WTC11 (cell line): ENCODE measurements at regions not wholly inside any gene's neighbourhood (a gene's known extent, or its start where the extent isn't known, plus 50 kb on each side); places are given as distances from the start of the nearest gene placed in this dataset.

Source experiments
- ATAC-seq: fragments of 200-7000 bp; cut with Tn5 transposase; 2 replicates; pipeline ENCODE4 v1.10.0; 2021; ENCODE audit warnings: mild to moderate bottlenecking, moderate library complexity
- CTCF ChIA-PET: fragments of 300-600 bp; sonication (Branson Sonifier 250); formaldehyde crosslinking; loops from one replicate; lab custom pipeline; 2021; ENCODE audit warnings: antibody characterized with exemption; lab: Charles Lee
- POLR2A ChIA-PET: fragments of 350-600 bp; sonication (Branson Sonifier 250); formaldehyde crosslinking; loops from one replicate; lab custom pipeline; 2021; ENCODE audit warnings: antibody characterized with exemption; lab: Charles Lee
- DNase-seq: peaks from one replicate; pipeline ENCODE4 v3.0.0; 2021; ENCODE audit warnings: low spot score
- H3K27ac Mint-ChIP-seq: 2 replicates; pipeline ENCODE4 v1.8.0; 2021; ENCODE audit warnings: mixed read lengths
- H3K27me3 Mint-ChIP-seq: 2 replicates; pipeline ENCODE4 v1.8.0; 2021; ENCODE audit warnings: low read depth, mild to moderate bottlenecking, moderate library complexity, mixed read lengths
- H3K36me3 Mint-ChIP-seq: 2 replicates; pipeline ENCODE4 v1.8.0; 2021; ENCODE audit warnings: mixed read lengths
- H3K4me1 Mint-ChIP-seq: 2 replicates; pipeline ENCODE4 v1.8.0; 2022; ENCODE audit warnings: mixed read lengths
- H3K4me3 Mint-ChIP-seq: 2 replicates; pipeline ENCODE4 v1.8.0; 2021; ENCODE audit warnings: mild to moderate bottlenecking, moderate library complexity, mixed read lengths
- H3K9me3 Mint-ChIP-seq: 2 replicates; pipeline ENCODE4 v1.8.0; 2021; ENCODE audit warnings: mixed read lengths
- ARID4B ChIP-seq: sonication (generic); formaldehyde crosslinking; IDR thresholded peaks from 2 replicates; pipeline ENCODE4 v1.8.0; 2023; ENCODE audit warnings: missing genetic modification reagents, mild to moderate bottlenecking, borderline replicate concordance
- ATF1 ChIP-seq: sonication (generic); formaldehyde crosslinking; IDR thresholded peaks from 2 replicates; pipeline ENCODE4 v1.8.1; 2023; ENCODE audit warnings: mild to moderate bottlenecking, moderate library complexity, missing genetic modification reagents
- ATF2 ChIP-seq: sonication (generic); formaldehyde crosslinking; IDR thresholded peaks from 2 replicates; pipeline ENCODE4 v1.8.1; 2022; ENCODE audit warnings: low read depth, missing genetic modification reagents, borderline replicate concordance
- CBFB ChIP-seq: sonication (generic); formaldehyde crosslinking; IDR thresholded peaks from 2 replicates; pipeline ENCODE4 v1.8.1; 2022; ENCODE audit warnings: mild to moderate bottlenecking, low read depth, missing genetic modification reagents
- GABPB1 ChIP-seq: sonication (generic); formaldehyde crosslinking; IDR thresholded peaks from 2 replicates; pipeline ENCODE4 v1.8.1; 2023; ENCODE audit warnings: mild to moderate bottlenecking, missing genetic modification reagents
- HMGA2 ChIP-seq: fragments of 250-450 bp; sonication (Bioruptor Pico); IDR thresholded peaks from 2 replicates; pipeline ENCODE4 v1.4.0; 2021; ENCODE audit warnings: mild to moderate bottlenecking, moderate library complexity
- IRF2 ChIP-seq: sonication (generic); formaldehyde crosslinking; IDR thresholded peaks from 2 replicates; pipeline ENCODE4 v1.8.0; 2022; ENCODE audit warnings: low read depth, missing genetic modification reagents, borderline replicate concordance
- JUN ChIP-seq: sonication (generic); formaldehyde crosslinking; IDR thresholded peaks from 2 replicates; pipeline ENCODE4 v1.8.0; 2023; ENCODE audit warnings: mild to moderate bottlenecking, missing genetic modification reagents
- KAT7 ChIP-seq: sonication (generic); formaldehyde crosslinking; IDR thresholded peaks from 2 replicates; pipeline ENCODE4 v1.8.1; 2023; ENCODE audit warnings: missing genetic modification reagents, mild to moderate bottlenecking, borderline replicate concordance
- MLX ChIP-seq: sonication (generic); formaldehyde crosslinking; IDR thresholded peaks from 2 replicates; pipeline ENCODE4 v1.8.1; 2023; ENCODE audit warnings: mild to moderate bottlenecking, missing genetic modification reagents, moderate library complexity
- MXD4 ChIP-seq: fragments of 250-450 bp; sonication (Bioruptor Pico); IDR thresholded peaks from 2 replicates; pipeline ENCODE4 v1.8.0; 2021; ENCODE audit warnings: mild to moderate bottlenecking, moderate library complexity, borderline replicate concordance
- OVOL2 ChIP-seq: fragments of 250-450 bp; sonication (Bioruptor Pico); IDR thresholded peaks from 2 replicates; pipeline ENCODE4 v1.9.0; 2021; ENCODE audit warnings: mild to moderate bottlenecking, borderline replicate concordance
- PREB ChIP-seq: sonication (generic); formaldehyde crosslinking; IDR thresholded peaks from 2 replicates; pipeline ENCODE4 v1.8.1; 2022; ENCODE audit warnings: mild to moderate bottlenecking, missing genetic modification reagents, moderate library complexity, borderline replicate concordance
- PRRX2 ChIP-seq: fragments of 250-450 bp; sonication (Bioruptor Pico); IDR thresholded peaks from 2 replicates; pipeline ENCODE4 v1.8.0; 2021; ENCODE audit warnings: mild to moderate bottlenecking
- RELA ChIP-seq: sonication (generic); formaldehyde crosslinking; IDR thresholded peaks from 2 replicates; pipeline ENCODE4 v1.8.1; 2022; ENCODE audit warnings: missing genetic modification reagents, mild to moderate bottlenecking, borderline replicate concordance
- STAT6 ChIP-seq: sonication (generic); formaldehyde crosslinking; conservative IDR thresholded peaks from 2 replicates; pipeline ENCODE4 v1.8.1; 2023; ENCODE audit warnings: mild to moderate bottlenecking, low read depth, missing genetic modification reagents, moderate library complexity
- TEAD4 ChIP-seq: sonication (generic); formaldehyde crosslinking; IDR thresholded peaks from 2 replicates; pipeline ENCODE4 v1.8.0; 2022; ENCODE audit warnings: mild to moderate bottlenecking, missing genetic modification reagents
- ZMAT4 ChIP-seq: fragments of 250-450 bp; sonication (Bioruptor Pico); IDR thresholded peaks from 2 replicates; pipeline ENCODE4 v1.9.0; 2021; ENCODE audit warnings: mild to moderate bottlenecking
- ZNF219 ChIP-seq: sonication (generic); formaldehyde crosslinking; IDR thresholded peaks from 2 replicates; pipeline ENCODE4 v1.8.0; 2023; ENCODE audit warnings: missing genetic modification reagents, mild to moderate bottlenecking, borderline replicate concordance

GRCh38 chr9:103407260-103407659 is 412.1 kb downstream of the CYLC2 start (continued):
- TF ChIP-seq ZNF219: no peak
- TF ChIP-seq, all 79 proteins: peak for 0

GRCh38 chr9:103410059-103410458 is 414.9 kb downstream of the CYLC2 start:
- no peak overlapping the region for H3K4me3 Mint-ChIP-seq
- no peaks in the 10 kb centered on the region for H3K36me3 Mint-ChIP-seq
- no peak for ATAC-seq
- ChIA-PET CTCF (no interaction called here), POLR2A (no interaction called here)
- H3K9me3 Mint-ChIP-seq: no peaks in the 10 kb centered on the region
- no peaks in the 10 kb centered on the region for H3K4me1 Mint-ChIP-seq
- no peak for TF ChIP-seq KAT7 (CRISPR knock-in tag)
- TF ChIP-seq PREB (CRISPR knock-in tag): no peak
- no peak for TF ChIP-seq STAT6 (CRISPR knock-in tag)
- no peak for TF ChIP-seq JUN (CRISPR knock-in tag)
- TF ChIP-seq IRF2 (CRISPR knock-in tag): no peak
- no peak for TF ChIP-seq ZNF219
- no peak for TF ChIP-seq TEAD4
- DNase-seq: no peak
- no peaks in the 10 kb centered on the region for H3K27me3 Mint-ChIP-seq
- no peak overlapping the region for H3K27ac Mint-ChIP-seq

GRCh38 chr9:103427696-103428095 is 432.6 kb downstream of the CYLC2 start:
- H3K4me1 Mint-ChIP-seq: no peaks in the 10 kb centered on the region
- peaks cover 3% of the 10 kb centered on the region; the same call in 1 of the 2 replicates for H3K9me3 Mint-ChIP-seq
- no peak for ATAC-seq
- H3K36me3 Mint-ChIP-seq: no peaks in the 10 kb centered on the region
- POLR2A ChIA-PET: no interaction called here
- CTCF ChIA-PET: no interaction called here
- no peaks in the 10 kb centered on the region for H3K27me3 Mint-ChIP-seq
- no peak overlapping the region for H3K27ac Mint-ChIP-seq
- TF ChIP-seq CBFB (CRISPR knock-in tag) (no peak), GABPB1 (CRISPR knock-in tag) (no peak), MXD4 (no peak), MLX (no peak), ATF2 (CRISPR knock-in tag) (no peak), PRRX2 (no peak), HMGA2 (CRISPR knock-in tag) (no peak), OVOL2 (CRISPR knock-in tag) (no peak), ATF1 (CRISPR knock-in tag) (no peak)
- no peak for DNase-seq
- no peak overlapping the region for H3K4me3 Mint-ChIP-seq

- ATAC-seq (no peak), DNase-seq (no peak)
- Mint-ChIP-seq H3K27ac (no peak overlapping the region), H3K36me3 (no peaks in the 10 kb centered on the region), H3K27me3 (no peaks in the 10 kb centered on the region), H3K4me1 (no peaks in the 10 kb centered on the region), H3K4me3 (no peak overlapping the region), H3K9me3 (peaks cover 10% of the 10 kb centered on the region)
- POLR2A ChIA-PET: no interaction called here
- CTCF ChIA-PET: no interaction called here
- no peak for TF ChIP-seq ARID4B (CRISPR knock-in tag)
- TF ChIP-seq CBFB (CRISPR knock-in tag): no peak
- no peak for TF ChIP-seq ZMAT4
- no peak for TF ChIP-seq RELA (CRISPR knock-in tag)
These were observed 435.3 kb downstream of the CYLC2 start for GRCh38 chr9:103430469-103430868.
